NCI-H2081 (cell line): ENCODE measurements at regions not wholly inside any gene's neighbourhood (a gene's known extent, or its start where the extent isn't known, plus 50 kb on each side); places are given as distances from the start of the nearest gene placed in this dataset.
A peak's percentile ranks its signal among the peaks of the same experiment; 100 is the strongest.

Source experiments
- DNase-seq, 2 experiments: peaks; one replicate each; lab custom pipeline; 2025; lab: John Stamatoyannopoulos, UW

- DNase-seq, result no peak
Observed at GRCh38 chr1:59085101-59085500, 211.8 kb upstream of the FGGY start.

GRCh38 chr1:59089036-59089798 lies 207.7 kb upstream of the FGGY start:
- DNase-seq, result no peak

- no peak for DNase-seq
Observed at GRCh38 chr1:59089922-59090457, 206.9 kb upstream of the FGGY start.

GRCh38 chr1:59092126-59092525 lies 204.8 kb upstream of the FGGY start:
- no peak for DNase-seq

- no peak for DNase-seq
Observed at GRCh38 chr1:59094001-59094400, 202.9 kb upstream of the FGGY start.

GRCh38 chr1:59096501-59096900 lies 200.4 kb upstream of the FGGY start:
- DNase-seq, result no peak

- no peak for DNase-seq
Observed at GRCh38 chr1:59098655-59099054, 198.2 kb upstream of the FGGY start.

GRCh38 chr1:59100708-59101374 lies 196.1 kb upstream of the FGGY start:
- DNase-seq, result no peak

GRCh38 chr1:59101518-59101917 lies 195.4 kb upstream of the FGGY start:
- DNase-seq, result no peak

GRCh38 chr1:59103457-59103856 lies 193.4 kb upstream of the FGGY start:
- DNase-seq, result no peak

GRCh38 chr1:59104191-59104760 lies 192.6 kb upstream of the FGGY start:
- peak in 1 of 2 experiments; percentile 9 for DNase-seq

GRCh38 chr1:59105548-59106507 lies 191.1 kb upstream of the FGGY start:
- DNase-seq, result no peak

GRCh38 chr1:59107516-59107915 lies 189.4 kb upstream of the FGGY start:
- DNase-seq, result no peak

GRCh38 chr1:59107916-59108315 lies 189.0 kb upstream of the FGGY start:
- no peak for DNase-seq

GRCh38 chr1:59108481-59109317 lies 188.2 kb upstream of the FGGY start:
- no peak for DNase-seq

GRCh38 chr1:59110271-59110670 lies 186.6 kb upstream of the FGGY start:
- DNase-seq, result no peak

- DNase-seq, result peak in 1 of 2 experiments; percentile 34
Observed at GRCh38 chr1:59113876-59114457, 182.9 kb upstream of the FGGY start.

- no peak for DNase-seq
Observed at GRCh38 chr1:59115865-59116264, 181.0 kb upstream of the FGGY start.

GRCh38 chr1:59116920-59117542 lies 179.9 kb upstream of the FGGY start:
- DNase-seq, result no peak

- DNase-seq, result no peak
Observed at GRCh38 chr1:59122527-59122926, 174.4 kb upstream of the FGGY start.
